HG03520 (cell line): ENCODE measurements at regions not wholly inside any gene's neighbourhood (a gene's known extent, or its start where the extent isn't known, plus 50 kb on each side); places are given as distances from the start of the nearest gene placed in this dataset.

Experiments used
- ATAC-seq: cut with Tn5 transposase; IDR thresholded peaks from one replicate; pipeline ENCODE4 v1.9.1; 2021; ENCODE audit warnings: mild to moderate bottlenecking, moderate library complexity; ENCODE audit not compliant: unreplicated experiment

DNA sequence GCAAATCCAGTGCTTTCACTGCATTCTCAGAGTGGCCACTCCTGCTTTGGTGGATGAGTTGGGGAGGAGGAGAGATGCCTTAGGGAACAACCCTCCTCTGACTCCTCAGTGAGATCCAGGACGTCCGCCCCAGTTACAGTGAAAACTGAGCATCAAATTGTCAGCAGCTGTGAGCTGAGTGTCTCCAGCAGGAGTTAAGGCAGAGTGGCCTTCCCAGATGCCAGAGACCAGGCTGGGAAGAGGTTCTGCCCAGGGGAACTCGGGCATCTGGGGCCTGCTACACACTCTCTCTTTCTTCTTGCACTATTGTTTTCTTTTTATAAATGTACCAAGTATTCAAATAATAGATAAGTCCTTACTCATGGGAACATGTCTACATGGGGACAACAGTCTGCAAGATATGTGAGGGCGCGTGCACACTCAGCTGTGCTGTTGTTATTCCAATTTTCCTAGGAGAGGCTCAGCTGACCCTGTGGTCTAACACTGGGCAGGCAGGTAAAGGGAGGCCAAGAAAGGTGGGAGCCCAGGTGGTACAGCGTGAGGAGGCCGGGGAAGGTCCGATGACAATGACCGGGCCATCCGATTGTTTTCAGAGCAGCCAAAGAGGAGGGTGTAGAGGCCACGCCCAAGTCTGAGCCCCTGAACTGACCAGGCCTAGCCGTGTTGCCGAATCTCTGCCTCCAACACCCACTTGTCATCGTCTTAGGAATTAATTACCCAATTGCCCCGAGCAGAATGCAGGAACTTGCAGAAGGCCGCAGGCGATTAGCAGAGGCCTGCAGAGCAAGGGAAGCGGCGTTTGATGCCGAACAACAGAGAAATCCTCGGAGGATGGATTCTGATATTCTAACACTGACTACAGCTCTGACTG, 166.9 kb downstream of the ANAPC1 start:
- no peak for ATAC-seq
